Adrenal gland (tissue), 5 donors: ENCODE measurements at regions not wholly inside any gene's neighbourhood (a gene's known extent, or its start where the extent isn't known, plus 50 kb on each side); places are given as distances from the start of the nearest gene placed in this dataset.

Experiments
- POLR2A ChIP-seq, 2 donors: fragments of 450-650 bp; IDR thresholded peaks; one replicate each; pipeline ENCODE4 v1.6.1; 2017; ENCODE audit warnings: antibody characterized with exemption in 2 of 2, mild to moderate bottlenecking in 2 of 2, moderate library complexity in 1 of 2
- TF ChIP-seq, protein P1 (sequence below), 6 experiments: fragments of 450-650 bp in 4 of 6; fragments of 200-600 bp in 2 of 6; sonication (generic) in 1 of 6; IDR thresholded peaks; 1 replicate in 5 of 6; 2 replicates in 1 of 6; pipeline versions ENCODE4 v1.5.1 to v1.8.0; 2016 to 2021; ENCODE audit warnings: antibody characterized with exemption in 6 of 6, mild to moderate bottlenecking in 2 of 6, moderate library complexity in 1 of 6
- donor health status: DM: no; HTN: no; CAD: no.

GRCh38 chr2:222033541-222033940 lies 265.3 kb downstream of the PAX3 start:
- TF ChIP-seq, protein P1, sequence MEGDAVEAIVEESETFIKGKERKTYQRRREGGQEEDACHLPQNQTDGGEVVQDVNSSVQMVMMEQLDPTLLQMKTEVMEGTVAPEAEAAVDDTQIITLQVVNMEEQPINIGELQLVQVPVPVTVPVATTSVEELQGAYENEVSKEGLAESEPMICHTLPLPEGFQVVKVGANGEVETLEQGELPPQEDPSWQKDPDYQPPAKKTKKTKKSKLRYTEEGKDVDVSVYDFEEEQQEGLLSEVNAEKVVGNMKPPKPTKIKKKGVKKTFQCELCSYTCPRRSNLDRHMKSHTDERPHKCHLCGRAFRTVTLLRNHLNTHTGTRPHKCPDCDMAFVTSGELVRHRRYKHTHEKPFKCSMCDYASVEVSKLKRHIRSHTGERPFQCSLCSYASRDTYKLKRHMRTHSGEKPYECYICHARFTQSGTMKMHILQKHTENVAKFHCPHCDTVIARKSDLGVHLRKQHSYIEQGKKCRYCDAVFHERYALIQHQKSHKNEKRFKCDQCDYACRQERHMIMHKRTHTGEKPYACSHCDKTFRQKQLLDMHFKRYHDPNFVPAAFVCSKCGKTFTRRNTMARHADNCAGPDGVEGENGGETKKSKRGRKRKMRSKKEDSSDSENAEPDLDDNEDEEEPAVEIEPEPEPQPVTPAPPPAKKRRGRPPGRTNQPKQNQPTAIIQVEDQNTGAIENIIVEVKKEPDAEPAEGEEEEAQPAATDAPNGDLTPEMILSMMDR (IDR thresholded peaks at IDR 0.05) = no peak
- TF ChIP-seq POLR2A (IDR thresholded peaks at IDR 0.05) = no peak
